IPS-18c (cell line): ENCODE measurements at regions not wholly inside any gene's neighbourhood (a gene's known extent, or its start where the extent isn't known, plus 50 kb on each side); places are given as distances from the start of the nearest gene placed in this dataset.
"Not testable (repeated sequence)": the region's sequence is repeated elsewhere in the genome, so short reads cannot be mapped to it uniquely, and the experiment has no call there.

Source experiments
- H3K4me3 ChIP-seq: 2 replicates; pipeline ENCODE4 v1.7.0; 2013; ENCODE audit warnings: low read depth, mild to moderate bottlenecking, low read length, moderate library complexity; ENCODE audit not compliant: insufficient read depth
- H3K9me3 ChIP-seq: one replicate; pipeline ENCODE4 v1.6.1; 2013; ENCODE audit warnings: mild to moderate bottlenecking, low read length, moderate library complexity; ENCODE audit not compliant: control insufficient read depth, insufficient read depth

DNA sequence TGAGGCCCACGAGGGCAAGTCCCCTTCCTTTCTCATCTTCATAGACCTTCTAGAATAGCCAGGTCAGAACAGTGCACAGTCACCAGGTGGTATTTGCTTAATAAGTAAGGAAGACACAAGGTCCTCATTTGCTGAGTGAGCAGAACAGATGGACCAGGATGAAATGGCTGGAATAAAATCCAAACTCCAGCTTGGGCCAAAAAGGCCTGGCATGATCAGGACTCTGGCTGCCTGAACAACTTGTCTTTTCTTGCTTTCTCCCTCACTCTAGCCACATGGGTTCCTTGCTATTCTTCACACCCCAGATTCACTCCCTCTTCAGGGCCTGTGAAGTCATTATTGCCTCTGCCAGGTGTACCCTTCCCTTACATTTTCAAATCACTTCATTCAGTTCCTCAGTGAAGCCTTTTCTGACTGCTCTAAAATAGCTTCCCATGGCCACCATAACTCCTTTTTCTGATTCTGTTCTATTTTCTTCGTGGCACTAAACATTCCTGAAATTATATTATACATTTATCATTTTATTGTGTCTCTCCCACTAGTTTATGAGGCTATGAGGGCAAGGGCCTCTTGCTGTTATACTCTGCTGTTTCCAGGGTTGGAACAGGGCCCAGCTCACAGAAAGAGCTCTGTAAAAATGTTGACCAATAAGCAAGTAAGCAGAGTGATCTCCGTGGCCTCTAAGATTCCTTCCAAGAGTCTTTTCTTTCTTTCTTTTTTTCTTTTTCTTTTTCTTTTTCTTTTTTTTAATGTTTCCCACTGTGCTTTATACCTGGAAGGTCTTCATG is 150.8 kb downstream of the TTC8 start:
- H3K9me3 ChIP-seq, result no peaks in the 10 kb centered on the region
- H3K4me3 ChIP-seq, result no peak overlapping the region

DNA sequence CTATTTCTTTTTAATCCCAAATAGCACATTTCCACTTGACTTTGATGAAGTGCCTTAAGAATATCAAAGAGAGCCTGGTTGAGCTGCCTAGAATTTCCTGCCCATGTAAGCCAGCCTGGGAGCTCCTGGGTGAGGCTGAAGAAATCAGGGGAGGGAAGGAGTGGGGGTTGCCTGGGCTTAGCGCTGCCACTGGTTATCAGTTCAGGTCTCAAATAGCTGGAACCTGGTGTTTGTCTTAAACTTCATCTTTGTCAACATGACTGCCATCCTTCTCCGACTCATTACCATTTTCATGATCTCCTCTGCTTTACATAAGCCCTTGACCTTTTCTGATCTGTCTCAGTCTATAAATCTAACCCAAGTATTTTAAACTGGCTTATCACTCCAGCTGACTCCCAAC is 151.5 kb downstream of the TTC8 start:
- no peak overlapping the region for H3K4me3 ChIP-seq
- H3K9me3 ChIP-seq, result no peaks in the 10 kb centered on the region

DNA sequence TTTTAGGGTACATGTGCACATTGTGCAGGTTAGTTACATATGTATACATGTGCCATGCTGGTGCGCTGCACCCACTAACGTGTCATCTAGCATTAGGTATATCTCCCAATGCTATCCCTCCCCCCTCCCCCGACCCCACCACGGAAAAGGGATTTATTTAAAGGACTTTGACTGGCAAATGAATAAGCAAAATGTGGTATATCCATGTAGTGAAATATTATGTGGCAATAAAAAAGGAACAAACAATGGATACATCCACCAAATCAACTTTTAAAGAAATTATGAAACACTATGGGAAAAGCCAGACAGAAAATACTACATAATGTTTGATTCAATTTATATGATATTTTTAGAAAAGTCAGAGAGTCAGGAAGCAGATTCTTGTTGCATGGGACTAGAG is 156.5 kb downstream of the TTC8 start:
- H3K4me3 ChIP-seq, H3K9me3 ChIP-seq: not testable (repeated sequence)

DNA sequence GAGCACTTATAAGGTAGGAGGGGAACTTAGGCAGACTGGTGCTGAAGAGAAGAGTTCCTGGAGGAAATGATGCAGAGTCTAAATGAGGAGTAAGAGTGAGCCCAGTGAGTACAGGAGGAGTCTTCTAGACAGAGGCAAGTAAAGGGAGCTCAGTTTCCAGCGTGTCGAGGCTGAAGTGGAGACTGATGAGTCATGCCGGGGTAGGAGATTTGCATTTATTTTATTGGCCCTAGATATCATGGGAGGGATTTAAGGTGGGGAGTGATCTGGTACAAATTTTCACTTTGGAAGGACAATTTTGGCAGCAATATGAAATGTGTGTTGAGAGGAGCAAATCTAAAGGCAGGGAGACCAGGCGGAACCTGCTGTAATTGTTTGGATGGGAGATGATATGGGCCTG is 157.5 kb downstream of the TTC8 start:
- Histone ChIP-seq H3K4me3 (no peak overlapping the region), H3K9me3 (no peaks in the 10 kb centered on the region)

DNA sequence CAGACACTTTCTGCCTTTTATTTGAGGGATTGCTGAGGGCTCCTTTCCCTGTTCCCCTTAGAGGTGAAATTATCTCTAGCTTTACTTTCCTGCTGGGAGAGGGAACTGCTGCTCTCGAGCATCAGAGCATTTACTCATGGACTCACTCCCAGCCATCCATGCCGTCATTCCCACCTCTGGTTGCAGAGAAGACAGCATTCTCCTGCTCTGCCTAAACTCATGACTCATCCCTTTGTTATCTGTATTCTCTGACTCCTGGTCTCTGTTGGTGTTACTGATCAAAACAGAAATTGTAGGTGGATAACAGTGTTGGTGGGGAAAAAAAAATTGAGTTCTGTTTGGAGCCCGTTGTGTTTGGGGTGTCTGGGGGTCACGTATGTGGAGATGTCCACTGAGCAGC is 159.3 kb downstream of the TTC8 start:
- H3K9me3 ChIP-seq, result no peaks in the 10 kb centered on the region

DNA sequence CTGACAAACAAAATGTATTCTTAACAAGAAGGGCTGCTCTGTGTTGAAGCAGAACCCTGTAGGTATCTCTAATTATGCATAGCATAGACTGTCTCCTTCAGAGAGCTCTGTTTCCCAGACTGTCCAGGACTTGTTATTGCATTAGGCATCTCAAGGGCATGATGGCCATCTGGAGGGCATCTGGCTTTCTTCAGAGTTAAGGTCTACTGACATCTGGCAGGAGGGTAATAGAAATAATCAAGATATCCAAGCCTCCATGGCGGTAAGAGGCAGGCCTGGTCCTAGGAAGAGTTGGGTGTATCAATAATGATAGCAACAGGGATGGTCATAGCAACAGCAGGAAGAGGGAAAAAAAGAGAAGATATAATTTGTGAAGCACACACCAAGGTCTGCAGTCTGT is 161.2 kb downstream of the TTC8 start:
- no peak overlapping the region for H3K4me3 ChIP-seq
- H3K9me3 ChIP-seq, result no peaks in the 10 kb centered on the region

More for the DNA sequence above, 159.3 kb downstream of the TTC8 start:
- no peak overlapping the region for H3K4me3 ChIP-seq

DNA sequence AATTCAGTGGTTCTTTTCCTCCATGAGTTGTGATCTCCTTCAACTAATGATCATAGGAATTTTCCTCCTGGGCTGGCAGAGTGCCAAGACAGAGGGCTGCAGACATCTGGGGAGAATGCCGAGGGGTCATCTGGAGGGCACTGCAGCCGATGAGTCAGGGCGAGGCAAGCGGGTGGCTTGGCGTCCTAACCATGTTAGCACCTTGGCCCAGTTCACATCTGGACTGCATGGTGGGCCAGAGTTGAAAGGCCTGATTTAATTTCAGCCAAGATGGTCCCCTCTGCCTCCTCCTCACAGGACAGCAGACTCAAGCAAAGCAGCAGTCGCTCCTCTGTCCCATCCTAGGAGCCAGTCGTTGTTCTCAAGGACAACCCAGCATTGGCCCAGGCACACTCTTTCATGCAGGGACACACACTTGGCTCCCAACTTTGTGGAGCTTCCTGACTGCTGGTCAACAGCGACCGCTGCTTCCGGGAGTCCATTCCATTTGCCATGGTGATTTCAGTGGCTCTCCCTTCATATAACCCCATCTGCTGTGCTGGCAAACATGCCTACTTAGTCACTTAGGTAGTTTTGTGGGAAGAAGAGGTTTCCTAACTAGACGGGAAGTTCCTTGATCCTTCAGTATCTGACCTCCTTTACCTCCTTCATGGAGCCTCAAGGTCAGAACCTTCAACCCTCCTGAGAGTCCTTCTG is 161.8 kb downstream of the TTC8 start:
- H3K4me3 ChIP-seq, result no peak overlapping the region
- no peaks in the 10 kb centered on the region for H3K9me3 ChIP-seq

DNA sequence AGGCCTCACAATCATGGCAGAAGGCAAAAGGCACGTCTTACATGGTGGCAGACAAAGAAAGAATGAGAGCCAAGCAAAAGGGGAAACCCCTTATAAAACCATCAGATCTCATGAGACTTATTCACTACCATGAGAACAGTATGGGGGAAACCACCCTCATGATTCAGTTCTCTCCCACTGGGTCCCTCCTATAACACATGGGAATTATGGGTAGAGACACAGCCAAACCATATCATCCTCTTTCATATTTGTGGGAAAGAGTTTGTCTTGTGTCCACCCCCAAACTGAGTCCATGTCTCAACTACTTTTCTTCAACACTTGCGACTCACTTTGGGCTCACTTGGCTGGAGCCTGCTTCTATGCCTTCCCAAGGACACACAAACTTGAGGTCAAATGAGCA is 162.5 kb downstream of the TTC8 start:
- H3K4me3 ChIP-seq, H3K9me3 ChIP-seq: not testable (repeated sequence)

DNA sequence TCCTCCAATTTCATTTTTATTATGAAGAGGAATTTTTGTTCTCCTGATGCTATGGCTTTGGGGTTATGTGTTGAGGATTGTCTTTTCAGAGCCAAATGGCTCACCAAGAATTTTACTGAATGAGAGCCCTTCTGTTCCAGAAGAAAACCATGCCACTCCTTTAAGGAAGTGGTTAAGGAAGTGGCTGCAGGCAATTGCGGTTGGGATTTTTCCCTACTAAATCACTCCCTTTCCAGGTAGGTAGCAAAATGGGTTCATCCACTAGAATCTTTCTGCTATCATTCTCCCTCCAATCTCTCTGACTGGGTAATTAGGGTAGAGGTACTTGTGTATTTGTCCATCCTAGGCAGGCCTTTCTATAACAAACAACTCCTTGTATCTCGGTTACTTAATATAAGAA is 163.1 kb downstream of the TTC8 start:
- Histone ChIP-seq H3K4me3 (no peak overlapping the region), H3K9me3 (no peaks in the 10 kb centered on the region)

DNA sequence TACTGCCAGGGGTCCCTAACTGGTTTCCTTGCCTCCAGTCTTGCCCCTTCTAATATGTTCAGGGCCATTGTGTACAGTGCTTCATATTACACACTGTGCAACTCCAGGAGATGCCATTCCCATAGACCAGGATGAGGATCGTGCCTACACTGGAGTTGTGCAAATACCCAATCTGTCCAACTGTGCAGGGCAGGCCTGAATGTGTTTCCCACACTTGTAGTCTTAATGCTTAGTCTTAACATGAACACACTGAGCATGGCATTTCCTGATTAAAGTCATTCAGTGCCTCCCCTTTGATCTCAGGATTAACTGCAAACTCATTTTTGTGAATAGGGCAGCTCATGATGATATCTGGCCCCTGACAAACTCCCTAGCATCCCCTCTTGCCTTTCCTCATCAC is 165.5 kb downstream of the TTC8 start:
- H3K9me3 ChIP-seq, result no peaks in the 10 kb centered on the region
- H3K4me3 ChIP-seq, result no peak overlapping the region

DNA sequence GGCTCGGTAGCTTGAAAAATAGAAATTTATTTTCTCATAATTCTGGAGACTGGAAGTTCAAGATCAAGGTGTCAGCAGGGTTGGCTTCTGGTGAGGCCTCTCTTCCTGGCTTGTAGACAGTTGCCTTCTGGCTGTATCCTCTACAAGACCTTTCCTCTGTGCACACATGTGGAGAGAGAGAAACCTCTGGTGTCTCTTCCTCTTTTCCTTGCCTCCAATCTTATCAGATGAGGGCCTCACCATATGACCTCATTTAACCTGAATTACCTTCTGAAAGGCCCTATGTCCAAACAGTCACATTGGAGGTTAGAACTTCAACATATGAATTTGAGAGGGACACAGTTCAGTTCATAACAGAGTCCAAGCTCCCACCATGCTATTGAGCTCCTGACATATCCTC is 166.4 kb downstream of the TTC8 start:
- Histone ChIP-seq H3K4me3 (no peak overlapping the region), H3K9me3 (peaks cover 4% of the 10 kb centered on the region)

DNA sequence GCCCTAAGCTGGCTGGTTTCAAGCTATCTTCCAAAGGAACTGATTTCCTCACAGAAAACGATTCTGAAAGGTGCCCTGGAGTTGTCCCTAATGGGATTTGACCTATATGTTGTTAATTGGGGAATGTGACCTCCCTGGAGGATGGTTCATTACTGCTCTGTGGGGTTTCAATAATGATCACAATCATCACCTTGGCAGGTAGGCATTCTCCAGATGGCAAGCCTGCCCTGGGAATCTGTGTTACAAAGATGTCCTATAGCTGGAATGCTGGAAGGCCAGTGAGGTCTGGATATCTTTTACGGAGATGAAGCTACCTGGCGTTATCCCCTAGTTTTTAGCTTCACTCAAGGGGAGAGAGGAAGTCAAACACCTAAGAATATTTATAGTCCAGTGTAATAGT is 167.6 kb downstream of the TTC8 start:
- H3K9me3 ChIP-seq, result peaks cover 4% of the 10 kb centered on the region
- H3K4me3 ChIP-seq, result no peak overlapping the region

DNA sequence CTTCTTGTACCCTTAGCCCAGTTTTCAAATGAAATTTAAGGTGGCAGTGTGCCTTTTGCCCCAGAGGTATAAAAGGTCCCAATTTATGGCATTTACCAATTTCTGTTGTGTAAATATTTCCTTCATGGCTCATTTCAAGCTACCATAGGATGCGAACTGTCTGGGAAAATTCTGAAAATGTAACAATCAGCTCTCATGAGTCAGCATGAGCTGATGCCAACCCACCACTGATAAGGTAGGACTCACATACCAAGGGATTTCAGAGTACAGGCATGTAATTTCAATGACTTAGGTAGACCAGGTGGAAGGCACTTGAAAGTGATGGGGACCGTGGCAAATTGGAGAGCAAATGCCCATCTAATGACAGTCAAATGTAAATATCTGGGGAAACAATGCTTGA is 169.5 kb downstream of the TTC8 start:
- no peak overlapping the region for H3K4me3 ChIP-seq

DNA sequence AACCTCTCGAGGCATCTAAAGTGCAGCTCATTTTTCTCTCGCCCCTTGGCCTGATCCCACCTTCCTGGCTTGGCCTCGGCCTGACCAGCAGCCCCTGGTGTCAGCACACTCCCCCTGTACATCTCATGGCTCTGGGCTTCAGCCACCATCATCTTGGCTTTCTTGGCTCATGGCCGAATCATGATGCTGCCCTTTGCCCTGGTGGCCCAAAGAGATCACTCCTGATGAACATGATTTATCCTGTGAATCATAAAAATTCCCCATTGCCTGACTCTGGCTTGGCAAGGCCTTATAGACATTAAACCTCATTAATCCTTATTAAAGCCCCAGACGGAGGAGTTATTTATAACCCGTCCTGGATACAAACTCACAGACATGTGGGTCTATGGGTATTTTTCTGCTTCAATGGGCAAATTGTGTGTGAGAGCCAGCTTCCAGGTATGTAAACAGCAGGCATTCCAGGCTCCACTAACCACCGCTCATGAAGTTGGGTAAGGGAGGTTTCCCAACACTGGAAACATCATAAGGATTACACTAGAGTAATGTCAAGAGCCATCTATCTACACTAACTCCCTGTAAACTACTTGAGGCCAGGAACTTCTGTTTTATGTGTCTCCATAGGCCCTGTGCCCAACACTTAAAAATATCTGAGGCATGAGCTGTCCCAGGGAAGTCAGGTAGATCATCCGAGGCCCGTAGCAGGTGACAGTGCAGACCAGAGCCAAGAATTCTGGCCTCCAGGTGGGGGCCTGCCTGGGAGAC is 171.2 kb downstream of the TTC8 start:
- Histone ChIP-seq H3K4me3 (no peak overlapping the region), H3K9me3 (peaks cover 4% of the 10 kb centered on the region)

More for the DNA sequence above, 169.5 kb downstream of the TTC8 start:
- peaks cover 4% of the 10 kb centered on the region for H3K9me3 ChIP-seq

DNA sequence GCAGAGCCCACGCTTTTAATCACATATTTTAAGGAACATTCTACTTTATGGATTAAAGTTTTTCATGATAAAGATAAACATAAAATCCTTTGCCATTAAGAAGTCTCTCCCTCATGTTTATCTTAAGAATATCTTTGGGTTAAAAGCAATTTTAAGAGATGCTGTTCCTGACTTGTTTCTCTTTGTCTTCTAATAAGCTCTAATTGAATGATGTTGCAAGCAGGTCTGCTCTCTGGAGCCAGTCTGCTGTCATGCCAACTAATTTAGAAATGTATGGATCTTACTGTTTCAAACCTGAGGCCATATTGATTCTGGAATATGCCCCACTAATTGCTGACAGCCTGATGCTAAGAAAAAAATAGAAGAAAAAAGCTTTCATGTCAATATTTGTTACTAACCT is 173.6 kb downstream of the TTC8 start:
- H3K4me3 ChIP-seq, result no peak overlapping the region
- H3K9me3 ChIP-seq, result peaks cover 4% of the 10 kb centered on the region

DNA sequence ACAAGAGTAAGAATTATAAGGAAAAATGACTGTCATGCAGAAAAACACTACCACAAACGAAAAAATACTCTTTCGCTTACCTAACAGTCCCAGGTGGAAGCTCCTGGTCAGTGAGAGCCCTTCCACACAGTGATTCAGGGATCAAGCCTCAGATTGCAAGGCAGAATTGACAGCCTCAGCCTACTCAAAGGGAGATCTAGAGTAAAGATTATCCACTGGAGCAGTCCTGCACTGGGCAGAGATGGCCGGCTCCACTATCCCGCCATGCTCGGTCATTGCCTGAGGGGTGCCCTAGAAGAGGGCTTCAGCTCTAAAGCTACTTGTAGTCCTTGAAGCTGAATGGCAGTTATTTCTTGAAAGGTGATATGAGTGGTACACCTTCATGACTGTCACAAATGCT is 174.7 kb downstream of the TTC8 start:
- Histone ChIP-seq H3K4me3 (no peak overlapping the region), H3K9me3 (peaks cover 4% of the 10 kb centered on the region)

DNA sequence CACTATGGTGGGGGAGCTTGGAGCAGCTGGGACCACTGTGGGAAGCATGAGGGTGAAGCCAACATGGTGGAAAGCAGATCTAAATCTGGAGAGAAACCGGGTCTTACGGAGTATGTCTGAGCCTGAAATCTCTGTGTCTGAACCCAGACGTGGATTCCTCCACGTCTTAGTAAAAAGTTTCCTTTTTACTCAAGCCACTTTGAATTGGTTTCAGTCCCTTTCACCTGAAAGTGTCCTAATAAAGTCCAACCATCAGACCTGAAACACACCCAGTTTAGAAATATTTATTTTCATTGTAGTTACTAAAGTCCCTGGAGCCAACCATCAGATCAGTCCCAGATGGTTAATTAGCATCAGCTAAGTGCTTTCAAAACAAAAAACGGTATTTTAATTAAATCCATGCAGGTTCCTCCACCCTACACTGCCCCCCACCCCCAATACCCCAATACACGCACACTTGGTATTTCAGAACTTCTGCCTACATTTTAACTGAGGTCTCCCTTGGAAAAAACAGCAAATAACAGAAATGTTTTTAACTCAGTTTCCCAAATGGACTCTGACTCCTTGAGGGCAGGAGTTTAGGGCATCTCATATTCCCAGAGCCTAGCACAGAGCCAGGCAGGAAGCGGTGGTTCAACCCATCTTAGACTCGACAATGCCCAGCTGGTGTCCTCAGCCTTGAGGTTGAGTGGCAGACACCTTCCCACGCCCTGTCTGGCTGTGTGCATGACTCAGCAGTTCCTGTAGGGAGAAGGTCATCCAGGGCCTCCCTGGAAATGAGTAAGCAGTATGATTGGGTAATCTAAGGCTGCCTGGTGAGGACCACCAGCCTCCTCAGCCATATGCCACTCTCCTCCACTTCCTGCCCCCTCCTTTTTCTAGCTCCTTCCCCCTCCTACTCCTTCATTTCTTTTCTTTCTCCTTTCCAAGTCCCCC is 175.8 kb downstream of the TTC8 start:
- H3K4me3 ChIP-seq, result no peak overlapping the region
- H3K9me3 ChIP-seq, result peaks cover 1% of the 10 kb centered on the region
